B cell (primary cell): ENCODE measurements at regions not wholly inside any gene's neighbourhood (a gene's known extent, or its start where the extent isn't known, plus 50 kb on each side); places are given as distances from the start of the nearest gene placed in this dataset.
"Not testable (repeated sequence)": the region's sequence is repeated elsewhere in the genome, so short reads cannot be mapped to it uniquely, and the experiment has no call there.

Experiments used
- ATAC-seq: fragments of 200-7000 bp; cut with Tn5 transposase; one replicate; pipeline ENCODE4 v1.10.0; 2021; ENCODE audit warnings: low read depth, mild to moderate bottlenecking, moderate number of reproducible peaks, moderate library complexity
- CTCF ChIA-PET: fragments of 350-600 bp; sonication (Branson Sonifier 250); formaldehyde crosslinking; loops from one replicate; lab custom pipeline; 2021; ENCODE audit warnings: antibody characterized with exemption, inconsistent platforms; lab: Charles Lee
- POLR2A ChIA-PET: fragments of 350-600 bp; sonication (Branson Sonifier 250); formaldehyde crosslinking; loops from one replicate; lab custom pipeline; 2021; ENCODE audit warnings: antibody characterized with exemption; lab: Charles Lee
- DNase-seq: peaks from one replicate; pipeline ENCODE4 v3.0.0; 2013
- H2AFZ ChIP-seq: 2 replicates; pipeline ENCODE4 v1.6.1; 2012; ENCODE audit warnings: mild to moderate bottlenecking, low read depth, low read length; ENCODE audit not compliant: insufficient read depth, poor library complexity, severe bottlenecking
- H3K27ac ChIP-seq, 2 donors: 1 replicate in 1 of 2; 2 replicates in 1 of 2; pipeline ENCODE4 v1.5.1; 2012 to 2013; ENCODE audit warnings: low read length in 2 of 2, mild to moderate bottlenecking in 2 of 2, moderate library complexity in 1 of 2
- H3K27me3 ChIP-seq, 4 experiments: fragments of 200-600 bp in 1 of 4; sonication (generic) in 1 of 4; replicated peaks in 1 of 4; 1 replicate in 2 of 4; 2 replicates in 2 of 4; pipeline versions ENCODE4 v1.6.1 to v1.7.0; 2013 to 2016; ENCODE audit warnings: low read length in 3 of 4, mild to moderate bottlenecking in 2 of 4, mixed read lengths in 1 of 4, moderate library complexity in 1 of 4; ENCODE audit not compliant: insufficient read depth in 4 of 4, control insufficient read depth in 3 of 4; ENCODE audit errors: control extremely low read depth in 1 of 4
- H3K36me3 ChIP-seq, 2 experiments: replicated peaks in 1 of 2; 1 replicate in 1 of 2; 2 replicates in 1 of 2; pipeline versions ENCODE4 v1.6.1 to v1.7.1; 2013; ENCODE audit warnings: low read length in 1 of 2; ENCODE audit not compliant: insufficient read depth in 2 of 2, control insufficient read depth in 1 of 2; ENCODE audit errors: control extremely low read depth in 1 of 2, extremely low read depth in 1 of 2
- H3K4me1 ChIP-seq, 2 donors: fragments of 200-600 bp in 1 of 2; sonication (generic) in 1 of 2; 1 replicate in 1 of 2; 2 replicates in 1 of 2; pipeline versions ENCODE4 v1.5.1 to v1.6.1; 2013 to 2017; ENCODE audit warnings: low read length in 2 of 2; ENCODE audit not compliant: control insufficient read depth in 2 of 2, insufficient read depth in 2 of 2
- H3K4me2 ChIP-seq: replicated peaks from 2 replicates; pipeline ENCODE3; 2012; ENCODE audit warnings: mild to moderate bottlenecking, low read depth, low read length; ENCODE audit not compliant: poor library complexity, severe bottlenecking
- H3K4me3 ChIP-seq, 5 experiments: fragments of 200-600 bp in 1 of 5; sonication (generic) in 1 of 5; 1 replicate in 3 of 5; 2 replicates in 2 of 5; pipeline versions ENCODE4 v1.5.1 to v1.7.0; 2011 to 2016; ENCODE audit warnings: low read length in 4 of 5, mild to moderate bottlenecking in 4 of 5, low read depth in 2 of 5, control low read depth in 1 of 5, moderate library complexity in 1 of 5; ENCODE audit not compliant: insufficient read depth in 1 of 5; ENCODE audit errors: control extremely low read depth in 1 of 5, extremely low read depth in 1 of 5
- H3K79me2 ChIP-seq: fragments of 200-600 bp; sonication (generic); one replicate; pipeline ENCODE4 v1.6.0; 2016; ENCODE audit warnings: low read length; ENCODE audit not compliant: control insufficient read depth, insufficient read depth
- H3K9ac ChIP-seq: fragments of 200-600 bp; sonication (generic); 2 replicates; pipeline ENCODE4 v1.6.1; 2017; ENCODE audit warnings: mild to moderate bottlenecking, low read length, moderate library complexity
- H3K9me3 ChIP-seq, 3 donors: one replicate each; pipeline versions ENCODE4 v1.6.1 to v1.7.1; 2013; ENCODE audit warnings: low read length in 2 of 3; ENCODE audit not compliant: control insufficient read depth in 2 of 3, insufficient read depth in 1 of 3; ENCODE audit errors: control extremely low read depth in 1 of 3
- H4K20me1 ChIP-seq: 2 replicates; pipeline ENCODE4 v1.6.0; 2012; ENCODE audit warnings: mild to moderate bottlenecking, low read length; ENCODE audit not compliant: insufficient read depth, control insufficient read depth, poor library complexity, severe bottlenecking
- H3K27ac Mint-ChIP-seq: one replicate; pipeline ENCODE4 v1.8.0; 2021; ENCODE audit warnings: mixed read lengths
- H3K27me3 Mint-ChIP-seq: one replicate; pipeline ENCODE4 v1.8.0; 2021; ENCODE audit warnings: mixed read lengths
- H3K4me1 Mint-ChIP-seq: one replicate; pipeline ENCODE4 v1.8.0; 2021; ENCODE audit warnings: mixed read lengths
- H3K4me3 Mint-ChIP-seq: one replicate; pipeline ENCODE4 v1.8.0; 2021; ENCODE audit warnings: mixed read lengths
- H3K9me3 Mint-ChIP-seq: one replicate; pipeline ENCODE4 v1.8.0; 2022; ENCODE audit warnings: mixed read lengths; ENCODE audit not compliant: insufficient read depth
- EZH2 ChIP-seq: IDR thresholded peaks from 2 replicates; pipeline ENCODE4 v1.6.1; 2012; ENCODE audit warnings: borderline replicate concordance, low read depth, mild to moderate bottlenecking, moderate library complexity, low read length; ENCODE audit not compliant: insufficient read depth, poor library complexity, severe bottlenecking
- WGBS: methylation state at CpG from one replicate; pipeline ENCODE4 v1.1.5; 2013; ENCODE audit warnings: missing lambda C conversion rate; ENCODE audit not compliant: insufficient coverage; 5-methylcytosine and 5-hydroxymethylcytosine counted together
- intact Hi-C: fragments of 100-400 bp; cut with micrococcal nuclease; formaldehyde crosslinking; loops from one replicate; pipeline ENCODE4 v1.10.0; 2022

GRCh38 chr22:16695261-16695660 lies 102.7 kb upstream of the CCT8L2 start:
- Mint-ChIP-seq H3K4me1 (no peaks in the 10 kb centered on the region), H3K27me3 (no peaks in the 10 kb centered on the region), H3K27ac (no peak overlapping the region), H3K4me3 (no peak overlapping the region), H3K9me3 (no peaks in the 10 kb centered on the region)
- DNase-seq (no peak), ATAC-seq (no peak)
- Histone ChIP-seq H3K9me3 (no peaks in the 10 kb centered on the region), H3K4me2 (no peak overlapping the region), H3K79me2 (no peaks in the 10 kb centered on the region), H4K20me1 (no peaks in the 10 kb centered on the region), H2AFZ (no peak overlapping the region), H3K36me3 (no peaks in the 10 kb centered on the region), H3K4me3 (no peak overlapping the region), H3K27me3 (no peaks in the 10 kb centered on the region), H3K27ac (no peak overlapping the region), H3K4me1 (no peaks in the 10 kb centered on the region), H3K9ac (no peak overlapping the region)
- ChIA-PET CTCF (no interaction called here), POLR2A (no interaction called here)
- WGBS, result 89% methylated on average over 3 of the region's 7 CpGs
- TF ChIP-seq EZH2, result no peak
- intact Hi-C loops, result no loop called here

- ATAC-seq, H3K27me3 Mint-ChIP-seq, POLR2A ChIA-PET, H2AFZ ChIP-seq, H3K36me3 ChIP-seq, H3K9ac ChIP-seq, H3K4me1 Mint-ChIP-seq, H3K9me3 ChIP-seq, H3K79me2 ChIP-seq, intact Hi-C loops, H3K27me3 ChIP-seq, H3K9me3 Mint-ChIP-seq, CTCF ChIA-PET, H3K4me2 ChIP-seq, DNase-seq, H4K20me1 ChIP-seq, H3K27ac Mint-ChIP-seq, H3K4me3 ChIP-seq, H3K4me3 Mint-ChIP-seq, H3K4me1 ChIP-seq, H3K27ac ChIP-seq: not testable (repeated sequence)
- no CpG with 5 or more reads among the region's 3 CpGs for WGBS
Observed at GRCh38 chr22:16693747-16694146, 101.1 kb upstream of the CCT8L2 start.

- H3K4me1 ChIP-seq, H3K9me3 Mint-ChIP-seq, H3K27me3 ChIP-seq, POLR2A ChIA-PET, H3K36me3 ChIP-seq, H2AFZ ChIP-seq, H3K9me3 ChIP-seq, H3K27ac Mint-ChIP-seq, H3K79me2 ChIP-seq, H3K9ac ChIP-seq, H3K4me3 Mint-ChIP-seq, H4K20me1 ChIP-seq, H3K27ac ChIP-seq, DNase-seq, H3K4me1 Mint-ChIP-seq, H3K4me2 ChIP-seq, ATAC-seq, H3K4me3 ChIP-seq, CTCF ChIA-PET, intact Hi-C loops, H3K27me3 Mint-ChIP-seq: not testable (repeated sequence)
- no CpG with 5 or more reads among the region's 1 CpG for WGBS
Observed at GRCh38 chr22:16689358-16689757, 96.7 kb upstream of the CCT8L2 start.

GRCh38 chr22:16681290-16681689 lies 88.7 kb upstream of the CCT8L2 start:
- H3K9me3 ChIP-seq, ATAC-seq, H3K4me1 ChIP-seq, H3K9me3 Mint-ChIP-seq, H3K79me2 ChIP-seq, H3K27me3 ChIP-seq, H2AFZ ChIP-seq, H3K27ac ChIP-seq, H3K4me1 Mint-ChIP-seq, POLR2A ChIA-PET, DNase-seq, CTCF ChIA-PET, H3K27ac Mint-ChIP-seq, H3K4me3 ChIP-seq, intact Hi-C loops, H3K4me2 ChIP-seq, H3K4me3 Mint-ChIP-seq, H3K9ac ChIP-seq, H3K36me3 ChIP-seq, H4K20me1 ChIP-seq: not testable (repeated sequence)
- WGBS, result no CpG with 5 or more reads among the region's 1 CpG
- peaks cover 14% of the 10 kb centered on the region for H3K27me3 Mint-ChIP-seq
